ENCODE measurements at regions not wholly inside any gene's neighbourhood (a gene's known extent, or its start where the extent isn't known, plus 50 kb on each side); places are given as distances from the start of the nearest gene placed in this dataset.

DNA sequence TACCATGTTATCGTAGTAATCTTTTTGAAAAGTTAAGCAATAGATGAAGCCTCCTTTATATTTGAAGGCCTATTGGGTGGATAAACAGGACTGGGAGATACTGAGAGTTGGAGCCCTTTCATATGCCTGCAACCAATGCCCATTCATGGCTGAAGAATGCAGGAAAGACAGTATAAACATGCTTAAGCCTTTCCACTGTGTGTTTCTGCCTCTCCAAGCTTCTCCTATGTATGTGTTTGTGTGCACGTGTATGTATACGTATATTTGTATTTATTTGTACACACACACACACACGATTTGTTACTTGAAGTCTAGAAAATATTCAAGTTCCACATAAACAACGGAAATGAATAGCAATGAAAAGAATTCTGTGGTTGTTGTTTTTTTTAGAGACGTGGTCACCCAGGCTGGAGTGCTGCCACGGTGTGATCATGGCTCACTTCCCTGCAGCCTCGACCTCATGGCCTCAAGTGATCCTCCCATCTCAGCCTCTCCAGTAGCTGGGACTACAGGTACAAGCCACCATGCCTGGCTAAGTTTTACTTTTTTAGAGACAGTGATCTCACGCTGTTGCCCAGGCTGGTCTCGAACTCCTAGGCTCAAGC, 1453.5 kb downstream of the AACS start:
- TF ChIP-seq, protein P1, sequence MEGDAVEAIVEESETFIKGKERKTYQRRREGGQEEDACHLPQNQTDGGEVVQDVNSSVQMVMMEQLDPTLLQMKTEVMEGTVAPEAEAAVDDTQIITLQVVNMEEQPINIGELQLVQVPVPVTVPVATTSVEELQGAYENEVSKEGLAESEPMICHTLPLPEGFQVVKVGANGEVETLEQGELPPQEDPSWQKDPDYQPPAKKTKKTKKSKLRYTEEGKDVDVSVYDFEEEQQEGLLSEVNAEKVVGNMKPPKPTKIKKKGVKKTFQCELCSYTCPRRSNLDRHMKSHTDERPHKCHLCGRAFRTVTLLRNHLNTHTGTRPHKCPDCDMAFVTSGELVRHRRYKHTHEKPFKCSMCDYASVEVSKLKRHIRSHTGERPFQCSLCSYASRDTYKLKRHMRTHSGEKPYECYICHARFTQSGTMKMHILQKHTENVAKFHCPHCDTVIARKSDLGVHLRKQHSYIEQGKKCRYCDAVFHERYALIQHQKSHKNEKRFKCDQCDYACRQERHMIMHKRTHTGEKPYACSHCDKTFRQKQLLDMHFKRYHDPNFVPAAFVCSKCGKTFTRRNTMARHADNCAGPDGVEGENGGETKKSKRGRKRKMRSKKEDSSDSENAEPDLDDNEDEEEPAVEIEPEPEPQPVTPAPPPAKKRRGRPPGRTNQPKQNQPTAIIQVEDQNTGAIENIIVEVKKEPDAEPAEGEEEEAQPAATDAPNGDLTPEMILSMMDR (IDR thresholded peaks at IDR 0.05 in 8 of 11, conservative IDR thresholded peaks at IDR 0.05 in 3 of 11) = no peak
- TF ChIP-seq POLR2A (IDR thresholded peaks at IDR 0.05) = no peak
- TF ChIP-seq POLR2AphosphoS5 (IDR thresholded peaks at IDR 0.05) = no peak
